SU-DHL-6 (cell line): ENCODE measurements at regions not wholly inside any gene's neighbourhood (a gene's known extent, or its start where the extent isn't known, plus 50 kb on each side); places are given as distances from the start of the nearest gene placed in this dataset.

Source experiments
- H2AFZ ChIP-seq: fragments of 200-600 bp; sonication (generic); 2 replicates; pipeline ENCODE4 v1.6.1; 2014; ENCODE audit warnings: low read depth, mild to moderate bottlenecking, moderate library complexity, mixed read lengths, antibody characterized with exemption, low read length; ENCODE audit not compliant: severe bottlenecking
- H3F3A ChIP-seq: fragments of 200-600 bp; shearing (Covaris generic); 2 replicates; pipeline ENCODE4 v1.6.0; 2016; ENCODE audit warnings: antibody characterized with exemption, mild to moderate bottlenecking; ENCODE audit not compliant: insufficient read depth
- H3K27ac ChIP-seq: fragments of 200-600 bp; sonication (generic); 2 replicates; pipeline ENCODE4 v1.5.1; 2016; ENCODE audit warnings: low read depth, mild to moderate bottlenecking, low read length, moderate library complexity, mixed read lengths
- H3K27me3 ChIP-seq: fragments of 200-600 bp; sonication (generic), shearing (Covaris generic); 2 replicates; pipeline ENCODE4 v1.6.0; 2014; ENCODE audit warnings: mild to moderate bottlenecking, low read length
- H3K36me3 ChIP-seq: fragments of 200-600 bp; sonication (generic); 2 replicates; pipeline ENCODE4 v1.6.1; 2014; ENCODE audit warnings: mild to moderate bottlenecking, low read length, mixed read lengths
- H3K4me2 ChIP-seq: fragments of 300-600, 200-600 bp; shearing (Covaris generic), sonication (generic); 2 replicates; pipeline ENCODE4 v1.6.0; 2014; ENCODE audit warnings: low read length, low read depth, mild to moderate bottlenecking; ENCODE audit not compliant: poor library complexity, severe bottlenecking
- H3K4me3 ChIP-seq: fragments of 200-600 bp; sonication (generic); 2 replicates; pipeline ENCODE4 v1.5.1; 2014; ENCODE audit warnings: antibody characterized with exemption, low read length, mild to moderate bottlenecking, mixed read lengths; ENCODE audit not compliant: insufficient read depth, poor library complexity, severe bottlenecking
- H3K79me2 ChIP-seq: fragments of 200-600 bp; sonication (generic); 2 replicates; pipeline ENCODE4 v1.6.1; 2014; ENCODE audit warnings: mild to moderate bottlenecking, low read length, moderate library complexity; ENCODE audit not compliant: insufficient read depth
- H3K9ac ChIP-seq: fragments of 200-600 bp; sonication (generic); 2 replicates; pipeline ENCODE4 v1.7.0; 2014; ENCODE audit warnings: mild to moderate bottlenecking, low read length
- H3K9me2 ChIP-seq: fragments of 200-600 bp; sonication (generic); replicated peaks from 2 replicates; pipeline ENCODE4 v1.6.1; 2014; ENCODE audit warnings: low read length; ENCODE audit not compliant: insufficient read depth
- H3K9me3 ChIP-seq: fragments of 200-600 bp; sonication (generic); 2 replicates; pipeline ENCODE4 v1.6.1; 2014; ENCODE audit warnings: low read length, mixed read lengths; ENCODE audit not compliant: insufficient read depth
- H4K20me1 ChIP-seq: fragments of 200-600 bp; sonication (generic); 2 replicates; pipeline ENCODE4 v1.6.1; 2014; ENCODE audit warnings: low read depth, mild to moderate bottlenecking, antibody characterized with exemption, low read length, moderate library complexity, mixed read lengths
- EZH2phosphoT487 ChIP-seq: fragments of 200-600 bp; sonication (generic), shearing (Covaris generic); conservative IDR thresholded peaks from 2 replicates; pipeline ENCODE4 v1.6.1; 2018; ENCODE audit warnings: mild to moderate bottlenecking, antibody characterized with exemption, low read length, moderate library complexity, mixed read lengths
- TF ChIP-seq, protein P1 (sequence below): fragments of 200-600 bp; sonication (generic); IDR thresholded peaks from one replicate; pipeline ENCODE4 v1.5.1; 2017; ENCODE audit warnings: antibody characterized with exemption, mild to moderate bottlenecking, low read length, moderate library complexity; ENCODE audit not compliant: insufficient read depth, poor library complexity, severe bottlenecking

DNA sequence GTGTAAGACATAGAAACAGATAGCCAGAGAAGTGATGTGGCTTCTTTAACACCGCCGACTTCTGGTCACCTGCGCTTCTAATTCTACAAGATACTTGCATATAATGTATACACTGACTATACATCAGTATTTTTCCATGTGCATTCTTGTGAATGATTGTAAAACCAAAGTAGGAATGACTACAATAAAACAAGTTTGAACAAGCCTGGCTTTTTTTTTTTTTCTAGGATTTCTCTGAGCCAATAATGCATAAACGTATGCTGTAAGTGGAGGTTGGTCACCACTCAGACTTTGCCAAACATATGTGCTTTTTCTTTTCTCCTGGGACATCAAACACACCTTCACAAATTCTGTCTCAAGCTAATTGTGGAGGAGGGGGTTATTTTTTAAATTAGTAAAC, 237.8 kb upstream of the KIRREL3 start:
- H3K9me2 ChIP-seq, result no peaks in the 10 kb centered on the region
- H3K79me2 ChIP-seq, result no peaks in the 10 kb centered on the region
- no peaks in the 10 kb centered on the region for H3K27me3 ChIP-seq
- H3K36me3 ChIP-seq, result no peaks in the 10 kb centered on the region
- H3K4me2 ChIP-seq, result no peak overlapping the region
- no peaks in the 10 kb centered on the region for H4K20me1 ChIP-seq
- no peak overlapping the region for H3K27ac ChIP-seq
- no peak overlapping the region for H2AFZ ChIP-seq
- H3K9ac ChIP-seq, result no peak overlapping the region
- H3K4me3 ChIP-seq, result no peak overlapping the region
- TF ChIP-seq EZH2phosphoT487, result no peak
- TF ChIP-seq, protein P1, sequence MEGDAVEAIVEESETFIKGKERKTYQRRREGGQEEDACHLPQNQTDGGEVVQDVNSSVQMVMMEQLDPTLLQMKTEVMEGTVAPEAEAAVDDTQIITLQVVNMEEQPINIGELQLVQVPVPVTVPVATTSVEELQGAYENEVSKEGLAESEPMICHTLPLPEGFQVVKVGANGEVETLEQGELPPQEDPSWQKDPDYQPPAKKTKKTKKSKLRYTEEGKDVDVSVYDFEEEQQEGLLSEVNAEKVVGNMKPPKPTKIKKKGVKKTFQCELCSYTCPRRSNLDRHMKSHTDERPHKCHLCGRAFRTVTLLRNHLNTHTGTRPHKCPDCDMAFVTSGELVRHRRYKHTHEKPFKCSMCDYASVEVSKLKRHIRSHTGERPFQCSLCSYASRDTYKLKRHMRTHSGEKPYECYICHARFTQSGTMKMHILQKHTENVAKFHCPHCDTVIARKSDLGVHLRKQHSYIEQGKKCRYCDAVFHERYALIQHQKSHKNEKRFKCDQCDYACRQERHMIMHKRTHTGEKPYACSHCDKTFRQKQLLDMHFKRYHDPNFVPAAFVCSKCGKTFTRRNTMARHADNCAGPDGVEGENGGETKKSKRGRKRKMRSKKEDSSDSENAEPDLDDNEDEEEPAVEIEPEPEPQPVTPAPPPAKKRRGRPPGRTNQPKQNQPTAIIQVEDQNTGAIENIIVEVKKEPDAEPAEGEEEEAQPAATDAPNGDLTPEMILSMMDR, result no peak
- no peaks in the 10 kb centered on the region for H3K9me3 ChIP-seq
- no peaks in the 10 kb centered on the region for H3F3A ChIP-seq

- Histone ChIP-seq H3K9me3 (no peaks in the 10 kb centered on the region), H4K20me1 (no peaks in the 10 kb centered on the region), H3K9me2 (no peaks in the 10 kb centered on the region), H3K79me2 (no peaks in the 10 kb centered on the region), H3F3A (no peaks in the 10 kb centered on the region), H3K27me3 (no peaks in the 10 kb centered on the region), H3K36me3 (no peaks in the 10 kb centered on the region), H3K4me2 (no peak overlapping the region), H2AFZ (no peak overlapping the region), H3K4me3 (no peak overlapping the region), H3K9ac (no peak overlapping the region), H3K27ac (no peak overlapping the region)
- TF ChIP-seq EZH2phosphoT487, result no peak
Observed at GRCh38 chr11:127236776-127237175, 236.2 kb upstream of the KIRREL3 start.

GRCh38 chr11:127233998-127234397, 233.4 kb upstream of the KIRREL3 start:
- no peaks in the 10 kb centered on the region for H3F3A ChIP-seq
- no peak overlapping the region for H3K4me3 ChIP-seq
- no peaks in the 10 kb centered on the region for H4K20me1 ChIP-seq
- no peak overlapping the region for H2AFZ ChIP-seq
- H3K27me3 ChIP-seq, result no peaks in the 10 kb centered on the region
- no peak overlapping the region for H3K27ac ChIP-seq
- TF ChIP-seq EZH2phosphoT487, result no peak
- TF ChIP-seq, protein P1, result no peak
- no peaks in the 10 kb centered on the region for H3K79me2 ChIP-seq
- no peaks in the 10 kb centered on the region for H3K9me3 ChIP-seq
- no peaks in the 10 kb centered on the region for H3K36me3 ChIP-seq
- H3K9ac ChIP-seq, result no peak overlapping the region
- H3K4me2 ChIP-seq, result no peak overlapping the region
- no peaks in the 10 kb centered on the region for H3K9me2 ChIP-seq

DNA sequence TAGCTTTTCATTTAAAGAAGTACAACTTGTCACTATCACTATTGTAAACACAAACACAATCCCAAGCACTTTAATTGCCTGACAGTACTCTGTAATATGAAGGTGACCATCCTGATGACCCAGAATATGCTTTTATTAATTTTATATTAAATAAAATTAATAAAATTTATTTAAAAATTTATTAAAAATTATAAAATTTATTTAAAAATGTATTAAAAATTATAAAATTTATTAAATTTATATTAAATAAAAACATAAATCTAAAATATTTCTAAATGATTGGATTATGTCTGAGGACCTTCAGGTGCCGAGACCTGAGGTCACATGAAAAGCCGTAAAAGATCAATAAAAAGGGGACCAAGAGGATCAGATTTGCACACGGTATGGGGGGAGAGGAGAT, 229.8 kb upstream of the KIRREL3 start:
- H4K20me1 ChIP-seq, result no peaks in the 10 kb centered on the region
- no peak overlapping the region for H2AFZ ChIP-seq
- no peaks in the 10 kb centered on the region for H3K9me2 ChIP-seq
- H3K27me3 ChIP-seq, result no peaks in the 10 kb centered on the region
- no peak overlapping the region for H3K27ac ChIP-seq
- H3K9me3 ChIP-seq, result no peaks in the 10 kb centered on the region
- H3K4me3 ChIP-seq, result no peak overlapping the region
- H3K36me3 ChIP-seq, result no peaks in the 10 kb centered on the region
- no peaks in the 10 kb centered on the region for H3K79me2 ChIP-seq
- H3K9ac ChIP-seq, result no peak overlapping the region
- no peak for TF ChIP-seq EZH2phosphoT487
- TF ChIP-seq, protein P1, result no peak
- H3F3A ChIP-seq, result no peaks in the 10 kb centered on the region
- H3K4me2 ChIP-seq, result no peak overlapping the region
